GM21529 (cell line): ENCODE measurements at regions not wholly inside any gene's neighbourhood (a gene's known extent, or its start where the extent isn't known, plus 50 kb on each side); places are given as distances from the start of the nearest gene placed in this dataset.
"Not testable (repeated sequence)": the region's sequence is repeated elsewhere in the genome, so short reads cannot be mapped to it uniquely, and the experiment has no call there.

Experiments used
- ATAC-seq: cut with Tn5 transposase; IDR thresholded peaks from one replicate; pipeline ENCODE4 v1.9.1; 2021; ENCODE audit not compliant: unreplicated experiment

DNA sequence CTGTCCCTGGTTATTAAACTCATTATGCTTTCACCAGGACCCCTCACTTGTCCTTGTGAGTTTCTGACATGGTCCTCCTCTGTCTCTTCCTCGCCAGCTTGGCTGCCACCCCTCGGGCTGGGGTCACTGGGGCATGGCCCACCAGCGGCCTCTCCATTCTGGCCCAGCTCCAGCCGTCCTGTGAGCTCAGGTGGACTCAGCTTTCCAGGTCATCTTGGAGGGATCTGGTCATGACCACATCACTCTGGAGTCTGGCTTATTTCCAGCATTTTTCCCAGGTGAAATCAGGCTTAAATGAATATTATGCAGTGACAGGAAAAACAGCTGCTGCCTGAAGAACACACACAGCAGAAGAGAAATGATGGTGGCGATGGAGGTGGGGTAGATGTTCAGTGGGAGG is 224.5 kb downstream of the ADAMTS15 start:
- no peak for ATAC-seq

GRCh38 chr11:130673698-130674097 is 225.3 kb downstream of the ADAMTS15 start:
- ATAC-seq, result no peak

GRCh38 chr11:130674686-130675308 is 226.4 kb downstream of the ADAMTS15 start:
- ATAC-seq, result no peak

DNA sequence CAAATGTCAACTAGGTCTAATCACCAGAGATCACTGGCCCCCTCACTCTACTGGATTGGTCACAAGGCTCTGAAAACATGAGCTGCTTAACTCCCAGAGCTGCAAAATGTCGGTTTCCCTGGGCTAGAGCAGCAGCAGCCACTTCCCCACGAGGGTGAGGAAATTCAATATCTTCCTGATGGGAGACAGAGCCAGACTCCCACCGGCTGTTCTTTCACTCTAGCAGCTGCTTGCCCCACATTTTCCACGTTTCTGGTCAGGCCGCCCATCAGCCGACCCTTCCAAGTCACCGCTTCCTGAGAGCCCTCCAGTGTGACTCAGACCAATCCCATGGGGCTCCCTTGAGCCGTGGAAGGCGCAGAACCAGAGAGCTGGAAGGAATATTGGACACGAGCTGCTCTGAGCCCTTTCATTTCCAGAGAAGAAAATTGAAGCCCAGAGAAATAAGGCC is 227.0 kb downstream of the ADAMTS15 start:
- ATAC-seq, result no peak

DNA sequence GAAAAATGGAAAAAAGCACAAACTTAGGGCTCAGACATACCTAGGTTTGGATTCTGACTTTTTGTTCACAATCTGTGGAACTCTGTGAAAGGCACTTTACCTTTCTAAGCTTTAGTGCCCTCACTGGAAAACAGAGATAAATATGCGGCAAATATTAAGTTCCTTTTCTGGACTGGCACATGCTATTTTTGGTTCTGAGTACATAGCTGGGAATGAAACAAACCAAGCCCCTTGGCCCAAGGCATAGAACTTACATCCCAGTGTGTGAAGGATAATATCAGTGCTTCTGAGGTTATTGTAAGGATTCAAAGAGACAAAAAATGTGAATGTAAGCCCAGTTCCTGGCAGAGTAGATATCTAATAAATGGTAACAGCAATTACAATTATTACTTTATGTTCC is 227.5 kb downstream of the ADAMTS15 start:
- no peak for ATAC-seq

GRCh38 chr11:130677486-130678153 is 229.2 kb downstream of the ADAMTS15 start:
- ATAC-seq, result no peak

GRCh38 chr11:130679247-130679646 is 230.8 kb downstream of the ADAMTS15 start:
- ATAC-seq, result no peak

GRCh38 chr11:130682471-130682870 is 233.8 kb downstream of the SNX19 start:
- ATAC-seq, result not testable (repeated sequence)

GRCh38 chr11:130689222-130689908 is 226.9 kb downstream of the SNX19 start:
- ATAC-seq, result no peak

DNA sequence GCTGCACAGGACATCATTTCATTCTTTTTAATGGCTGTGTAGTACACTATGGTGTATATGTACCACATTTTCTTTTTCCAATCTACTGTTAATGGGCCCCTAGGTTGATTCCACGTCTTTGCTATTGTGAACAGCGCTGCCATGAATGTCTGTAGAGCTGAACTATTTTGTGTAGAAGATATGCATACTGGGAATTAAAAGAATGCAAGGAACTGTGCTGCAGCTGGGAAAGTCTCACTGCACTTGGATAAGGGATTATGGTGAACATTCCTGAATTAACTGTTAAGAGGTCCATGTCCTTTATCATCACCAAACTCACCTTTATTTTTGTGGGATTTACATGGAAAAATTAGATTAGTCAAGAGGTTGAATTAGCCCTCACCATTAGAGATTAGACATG is 224.7 kb downstream of the SNX19 start:
- no peak for ATAC-seq

GRCh38 chr11:130692220-130692619 is 224.1 kb downstream of the SNX19 start:
- ATAC-seq, result no peak

DNA sequence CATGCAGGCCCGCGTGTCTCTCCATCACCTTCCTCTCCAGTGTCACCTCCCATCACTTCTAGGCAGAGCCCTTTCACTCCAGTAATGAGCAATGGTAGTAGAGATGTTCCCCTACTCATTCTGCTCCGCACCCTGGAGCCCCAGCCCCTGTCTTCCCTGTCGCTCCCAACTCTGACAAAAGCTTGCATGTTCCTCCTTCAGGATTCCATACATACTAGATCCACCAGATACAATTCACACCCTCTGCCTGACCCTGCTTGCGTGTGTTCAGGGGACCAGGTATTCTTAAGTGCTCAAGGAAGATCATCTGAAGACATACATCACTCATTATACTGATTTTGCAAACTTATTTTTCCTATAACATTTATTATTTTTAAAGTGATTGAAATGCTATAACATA is 222.7 kb downstream of the SNX19 start:
- no peak for ATAC-seq

DNA sequence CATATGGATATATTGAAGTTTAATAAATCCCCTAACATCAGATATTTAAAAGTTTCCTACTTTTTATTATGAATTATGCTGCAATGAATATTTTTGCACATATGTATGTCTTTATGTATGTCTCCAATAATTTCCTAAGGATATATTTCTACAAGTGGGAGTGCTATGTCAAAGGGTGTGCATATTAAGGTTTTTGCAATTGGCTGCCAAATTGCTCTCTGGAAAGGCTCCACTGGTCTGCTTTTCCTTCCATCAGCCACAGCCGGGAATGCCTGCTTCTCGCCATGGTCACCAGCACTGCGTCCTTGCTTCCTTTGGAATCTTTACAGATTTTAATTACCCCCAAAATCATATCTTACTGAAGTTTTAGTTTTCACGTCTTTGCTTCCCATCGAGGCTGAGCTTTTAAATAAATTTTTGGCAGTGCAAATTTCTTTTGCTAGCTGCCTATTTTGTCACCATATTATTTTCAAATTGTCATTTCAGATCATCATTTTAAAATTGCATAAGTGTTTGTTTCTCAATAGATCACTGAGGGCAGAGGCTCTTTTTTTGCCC is 221.7 kb downstream of the SNX19 start:
- ATAC-seq, result no peak

DNA sequence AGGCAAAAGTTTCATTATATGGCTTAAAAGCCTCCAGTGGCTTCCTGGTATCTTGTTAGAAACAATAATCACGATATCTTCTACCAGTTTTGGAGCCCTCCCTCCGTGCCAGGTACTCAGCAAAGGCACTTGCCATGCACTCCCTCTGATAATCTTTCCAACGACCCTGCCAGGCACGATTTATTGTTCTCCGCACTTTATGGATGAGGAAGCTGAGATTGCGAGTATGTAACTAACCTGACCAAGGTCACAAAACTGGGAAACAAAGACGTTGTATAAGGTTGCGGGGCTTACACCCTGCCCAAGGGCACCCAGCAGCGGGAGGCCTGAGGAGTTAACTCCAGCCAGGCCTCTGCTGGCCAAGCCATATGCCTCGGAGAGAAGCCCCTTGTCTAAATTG is 218.1 kb downstream of the SNX19 start:
- ATAC-seq, result no peak

DNA sequence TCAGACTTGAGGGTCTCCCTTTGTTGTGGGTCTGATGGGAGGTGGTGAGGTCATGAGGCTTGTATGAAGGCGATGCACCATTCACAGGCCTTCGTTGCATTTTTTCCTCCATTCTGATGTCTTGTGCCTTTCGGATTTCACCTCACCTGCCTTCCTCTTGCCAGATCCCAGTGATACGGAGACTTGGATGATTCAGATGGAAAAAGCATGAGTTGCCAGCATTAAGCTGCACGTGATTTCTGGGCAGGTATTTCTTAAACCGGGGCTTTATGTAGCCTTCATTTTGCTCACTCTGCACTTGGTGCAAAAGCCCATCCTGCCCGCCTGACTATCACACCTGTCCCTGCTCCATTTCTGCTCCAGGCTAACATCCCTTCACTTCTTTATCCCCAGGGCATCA is 216.7 kb downstream of the SNX19 start:
- ATAC-seq, result no peak

DNA sequence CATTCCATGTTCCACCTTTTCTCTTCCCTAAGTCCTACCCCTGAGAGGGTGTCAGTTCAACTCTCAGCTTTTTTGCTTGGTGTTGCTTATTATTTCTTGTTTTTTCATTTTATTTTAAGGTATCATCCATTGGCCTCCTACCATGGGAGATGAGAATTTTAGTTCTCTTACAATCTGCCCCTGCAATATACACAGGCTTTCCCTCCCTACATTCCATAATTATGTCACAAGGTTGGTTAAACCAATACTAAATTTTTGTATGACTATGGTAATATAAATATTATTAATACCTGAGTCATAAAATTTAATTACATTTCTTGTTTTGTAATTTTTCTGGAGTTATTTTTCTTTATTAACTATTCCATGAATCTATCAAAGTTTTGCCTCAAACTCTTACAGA is 216.2 kb downstream of the SNX19 start:
- ATAC-seq, result no peak

- no peak for ATAC-seq
Measured at GRCh38 chr11:130703489-130704190, 212.6 kb downstream of the SNX19 start.

DNA sequence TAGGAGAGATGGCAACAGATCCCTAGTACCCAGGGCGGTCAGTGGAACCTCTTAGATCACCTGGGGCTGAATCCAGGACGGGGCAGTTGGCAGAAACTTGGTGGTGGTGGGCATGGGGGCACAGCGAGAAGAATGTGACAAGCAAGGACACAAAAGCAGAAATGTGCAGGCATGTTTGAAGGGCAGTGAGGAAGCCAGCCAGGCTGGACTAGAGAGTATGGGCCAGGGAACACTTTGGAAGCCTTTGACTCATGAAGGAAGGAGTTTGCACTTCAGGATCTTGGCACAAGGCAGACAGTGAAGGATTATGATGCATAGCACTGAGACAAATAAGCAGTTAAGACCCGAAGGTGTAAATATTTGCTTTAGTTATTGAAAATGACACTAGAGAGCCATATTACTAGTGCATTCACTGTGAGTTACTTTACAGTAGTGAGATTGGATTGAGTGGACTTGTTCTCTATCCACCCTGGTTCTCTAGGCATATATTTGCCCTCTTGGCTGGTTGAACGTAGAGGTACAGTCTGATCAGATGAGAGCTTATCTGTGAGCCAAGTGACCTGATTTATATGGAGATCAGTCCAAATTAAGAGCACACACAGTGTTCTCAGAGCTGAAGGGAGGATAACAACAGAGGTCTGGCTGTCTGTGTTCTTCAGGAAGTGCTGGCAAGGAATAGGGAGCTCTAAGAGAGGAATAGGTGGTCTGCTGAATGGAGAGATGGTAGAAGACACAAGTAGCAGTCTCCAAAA is 210.4 kb downstream of the SNX19 start:
- no peak for ATAC-seq

DNA sequence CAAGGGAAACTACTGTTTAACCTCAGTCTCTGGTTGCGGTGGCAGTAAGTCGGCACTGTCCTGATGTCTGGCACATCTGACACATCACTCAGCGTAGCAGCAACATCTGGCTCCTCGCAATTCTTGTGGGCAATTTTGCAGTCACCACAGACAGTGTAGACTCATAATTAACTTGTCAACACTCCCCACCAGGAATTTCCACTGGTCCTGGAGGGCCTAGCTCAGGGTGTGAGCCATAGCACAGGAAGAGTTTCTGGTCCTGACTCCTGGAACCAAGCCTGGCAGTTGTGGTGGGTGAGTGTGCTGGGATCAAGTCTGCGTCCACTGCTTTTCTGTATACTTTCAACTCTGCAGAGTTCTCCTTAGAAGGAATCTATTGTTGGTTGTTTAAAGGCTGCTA is 209.7 kb downstream of the SNX19 start:
- no peak for ATAC-seq

GRCh38 chr11:130707217-130707616 is 209.1 kb downstream of the SNX19 start:
- no peak for ATAC-seq

DNA sequence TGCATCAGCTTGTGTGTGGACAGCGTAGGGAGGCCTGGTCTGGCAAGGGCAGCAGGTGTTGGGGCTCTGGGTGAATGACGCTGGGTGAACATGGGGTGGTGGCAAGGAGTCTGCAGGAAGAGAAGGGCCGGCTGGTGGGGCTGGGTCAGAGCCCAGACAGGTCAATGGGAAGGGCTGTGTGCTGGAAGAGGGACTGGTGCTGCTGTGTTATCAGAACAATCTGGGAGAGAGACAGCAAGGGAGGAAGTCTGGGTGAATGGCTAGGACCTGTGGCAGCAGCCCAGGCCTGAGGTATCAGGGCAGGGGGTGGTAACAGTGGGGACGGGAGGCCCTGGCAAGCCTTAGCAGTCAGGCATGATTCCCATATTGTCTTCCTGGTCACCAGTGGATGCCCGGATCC is 206.7 kb downstream of the SNX19 start:
- ATAC-seq, result no peak
